OCI-LY7 (cell line): ENCODE measurements at regions not wholly inside any gene's neighbourhood (a gene's known extent, or its start where the extent isn't known, plus 50 kb on each side); places are given as distances from the start of the nearest gene placed in this dataset.

Source experiments
- CTCF ChIP-seq: fragments of 200-600 bp; sonication (generic); conservative IDR thresholded peaks from 2 replicates; pipeline ENCODE4 v1.5.1; 2014; ENCODE audit warnings: mild to moderate bottlenecking, antibody characterized with exemption, low read length, moderate library complexity, mixed read lengths
- EZH2phosphoT487 ChIP-seq: fragments of 200-600 bp; sonication (generic); IDR thresholded peaks from 2 replicates; pipeline ENCODE4 v1.6.1; 2018; ENCODE audit warnings: low read depth, borderline replicate concordance, mild to moderate bottlenecking, mixed run types, antibody characterized with exemption, low read length, moderate library complexity, mixed read lengths

- no peak for TF ChIP-seq CTCF
- no peak for TF ChIP-seq EZH2phosphoT487
Observed at GRCh38 chr9:4380406-4380805, 80.5 kb upstream of the GLIS3 start.
